ENCODE measurements at regions not wholly inside any gene's neighbourhood (a gene's known extent, or its start where the extent isn't known, plus 50 kb on each side); places are given as distances from the start of the nearest gene placed in this dataset.

DNA sequence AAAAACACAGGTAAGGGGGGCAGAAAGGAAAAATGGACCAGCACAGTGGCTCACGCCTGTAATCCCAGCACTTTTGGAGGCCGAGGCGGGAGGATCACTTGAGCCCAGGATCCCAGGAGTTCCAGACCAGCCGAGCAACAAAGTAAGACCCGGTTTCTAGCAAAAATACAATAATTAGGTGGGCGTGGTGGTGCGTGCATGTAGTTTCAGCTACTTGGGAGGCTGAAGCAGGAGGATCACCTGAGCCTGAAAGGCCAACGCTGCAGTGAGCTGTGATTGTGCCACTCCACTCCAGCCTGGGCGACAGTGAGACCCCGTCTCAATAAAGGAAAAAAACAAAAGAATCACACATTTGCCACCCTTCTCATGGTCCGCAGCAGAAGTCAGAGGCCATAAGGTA, 519.4 kb downstream of the BRD1 start:
- DNase-seq = no peak

DNA sequence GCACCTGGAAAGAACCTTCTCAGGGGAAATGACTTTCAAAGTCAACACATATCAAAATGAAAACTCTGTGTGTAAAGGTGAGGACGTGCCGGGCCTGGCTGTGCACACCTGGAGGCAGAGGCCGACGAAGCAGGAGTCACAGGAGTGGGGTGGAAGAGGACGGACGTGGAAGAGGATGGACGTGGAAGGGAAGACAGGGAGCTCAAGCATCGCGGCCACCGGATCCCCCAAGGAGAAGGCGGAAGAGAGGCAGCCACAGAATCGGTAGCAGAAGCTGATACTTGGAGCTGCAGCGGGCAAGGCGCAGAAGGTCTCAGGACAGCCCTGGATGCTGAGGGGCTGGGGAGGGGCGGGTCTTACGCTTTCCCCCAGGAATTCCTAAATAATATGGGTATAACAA, 519.8 kb downstream of the BRD1 start:
- DNase-seq = no peak

DNA sequence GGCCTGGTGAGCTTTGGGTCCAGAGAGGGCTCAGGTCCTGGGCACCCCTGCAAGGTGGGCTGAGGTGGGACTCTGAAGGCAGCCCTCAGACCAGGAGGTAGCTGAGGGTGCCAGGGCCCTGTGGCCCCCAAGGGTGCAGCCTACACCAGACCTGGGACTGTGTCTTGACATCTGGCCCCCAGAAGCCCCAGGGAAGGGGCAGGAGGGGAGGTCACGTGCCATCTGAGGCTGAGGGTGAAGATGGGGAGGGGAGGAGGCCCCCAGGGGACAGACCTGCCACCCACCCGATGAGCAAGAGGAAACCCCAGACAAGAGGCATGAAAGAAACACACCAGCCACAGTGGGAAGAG, 520.2 kb downstream of the BRD1 start:
- no peak for DNase-seq

DNA sequence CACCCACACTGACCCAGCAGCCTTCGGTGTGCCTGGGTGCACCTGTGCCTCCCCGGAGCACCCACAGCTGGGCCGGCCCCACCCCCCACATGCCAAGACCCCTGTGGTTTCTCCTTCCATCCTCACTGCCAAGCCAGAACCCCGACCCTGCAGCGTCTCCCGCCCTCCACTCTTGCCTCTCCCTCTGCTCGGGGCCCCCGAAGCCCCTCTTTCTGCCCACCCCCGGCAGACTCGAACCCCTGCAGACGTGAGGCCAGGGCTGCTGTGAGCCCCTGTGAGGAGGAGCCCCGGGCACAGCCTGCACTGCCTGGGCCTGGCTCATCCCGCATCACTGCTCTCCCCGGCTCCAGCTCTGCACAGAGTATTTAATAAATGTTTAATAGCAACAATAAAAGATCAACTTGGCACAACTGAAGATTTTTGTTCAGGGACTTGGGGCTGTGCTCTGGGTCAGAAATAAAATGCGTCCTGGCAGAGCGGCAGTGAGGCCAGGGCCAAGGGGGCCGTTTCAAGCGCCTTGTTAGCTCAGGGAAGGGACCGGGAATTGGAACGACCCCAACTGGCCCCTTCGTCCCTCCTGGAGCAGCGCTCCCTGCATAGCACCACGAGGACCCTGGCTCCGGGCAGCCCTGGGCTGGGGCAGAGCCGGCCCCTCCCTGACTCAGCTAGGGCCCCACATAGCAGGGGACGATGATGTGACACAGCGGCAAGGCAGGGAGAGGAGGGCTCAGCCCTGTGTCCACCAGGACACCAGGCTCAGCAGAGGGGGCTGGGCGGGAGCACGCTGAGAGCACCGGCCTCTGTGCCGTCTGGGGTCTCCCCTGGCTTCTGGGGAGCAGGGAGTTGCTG, 520.8 kb downstream of the BRD1 start:
- DNase-seq = no peak

DNA sequence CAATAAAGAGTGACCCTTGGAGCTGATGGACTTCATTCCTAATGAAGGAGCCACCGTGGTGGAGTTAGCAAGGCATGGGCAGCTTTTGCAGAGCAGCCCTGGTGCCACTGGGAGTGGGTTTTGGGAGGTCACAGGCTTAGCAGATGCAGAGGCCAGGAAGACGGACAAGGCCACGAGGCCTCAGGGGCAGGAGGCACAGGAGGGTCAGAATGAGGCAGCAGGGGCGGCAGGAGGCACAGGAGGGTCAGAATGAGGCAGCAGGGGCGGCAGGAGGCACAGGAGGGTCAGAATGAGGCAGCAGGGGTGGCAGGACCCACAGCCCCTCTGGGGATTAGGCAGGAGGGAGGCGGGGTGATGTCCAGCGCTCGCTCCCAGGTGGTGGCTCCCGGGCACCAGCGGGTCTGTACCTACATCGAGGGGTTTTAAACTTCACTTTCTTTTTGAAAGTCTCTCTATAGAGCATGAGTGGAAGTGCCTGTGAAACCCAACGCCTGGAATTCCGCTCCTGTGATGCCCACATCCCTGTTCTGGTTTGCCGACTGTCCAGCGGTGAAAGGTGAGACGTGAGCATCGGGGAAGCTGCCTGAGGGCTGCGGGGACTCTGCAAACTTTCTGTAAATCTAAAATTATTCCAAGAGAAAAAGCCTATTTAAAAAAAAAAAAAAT, 521.6 kb downstream of the BRD1 start:
- no peak for DNase-seq

DNA sequence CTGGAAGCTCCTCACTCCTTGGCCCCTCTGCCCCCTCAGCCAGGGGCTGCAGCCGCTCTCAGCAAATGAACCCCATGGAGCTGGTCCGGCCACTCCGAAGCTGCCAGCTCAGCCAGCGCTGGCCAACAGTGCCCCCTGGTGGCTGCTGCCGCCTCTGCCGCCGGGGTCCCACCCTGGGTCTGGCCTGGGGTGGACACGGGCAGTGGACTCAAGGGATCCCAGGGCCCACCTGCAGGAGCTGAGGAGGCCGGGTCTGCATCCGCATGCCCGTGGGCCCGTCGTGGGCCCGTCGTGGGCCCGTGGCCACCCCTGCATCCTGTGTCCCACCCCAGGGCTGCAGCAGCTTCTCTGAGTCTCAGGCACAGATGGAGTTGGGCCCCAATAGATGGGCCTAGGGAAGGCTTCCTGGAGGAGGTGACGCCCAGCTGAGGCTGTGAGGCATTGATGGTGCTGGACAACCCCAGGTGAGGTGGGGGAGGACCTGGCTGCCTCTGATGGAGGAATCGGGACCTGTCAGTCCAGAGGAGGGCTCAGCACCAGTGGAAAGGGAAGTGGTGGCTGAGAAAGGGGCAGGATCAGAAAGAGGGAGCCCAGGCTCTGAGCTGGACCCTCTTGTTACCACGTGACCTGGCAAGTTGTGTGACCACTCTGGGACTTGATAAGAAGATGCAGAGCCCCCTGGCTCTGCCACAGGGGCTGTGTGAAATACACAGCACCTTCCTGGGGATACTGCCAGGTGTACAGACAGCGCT, 522.3 kb downstream of the BRD1 start:
- DNase-seq = peak; percentile 77

DNA sequence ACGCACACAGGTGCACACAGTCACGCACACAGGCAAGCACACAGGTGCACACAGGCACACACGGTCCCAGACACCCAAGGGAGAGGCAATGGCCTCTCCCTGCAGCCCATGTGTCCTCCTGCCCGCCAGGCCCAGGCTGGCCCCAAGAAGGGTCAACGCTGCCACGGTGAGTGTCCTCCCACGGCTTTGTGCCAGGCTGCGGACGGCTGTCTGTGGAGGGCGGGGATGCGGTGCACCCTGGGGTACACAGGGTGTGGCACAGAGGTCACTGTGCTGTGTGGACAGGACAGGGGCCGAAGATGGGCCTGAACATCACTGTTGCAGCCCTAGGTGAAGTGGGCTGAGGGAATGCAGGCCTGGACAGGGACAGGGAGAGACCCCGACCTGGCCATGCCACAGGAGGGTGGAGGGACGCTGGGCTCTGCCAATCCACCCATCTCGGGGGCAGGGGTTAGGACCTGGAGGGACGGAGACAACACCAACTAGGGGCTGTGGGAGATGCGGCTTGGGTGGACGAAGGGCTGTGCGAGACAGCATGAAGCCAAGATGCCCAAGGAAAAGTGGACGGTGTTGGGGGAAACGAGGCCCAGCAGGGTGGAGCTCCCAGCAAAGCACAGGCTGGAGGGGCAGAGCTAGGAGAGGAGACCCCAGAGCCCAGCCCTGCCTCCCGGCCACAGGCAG, 523.8 kb downstream of the BRD1 start:
- DNase-seq = no peak

DNA sequence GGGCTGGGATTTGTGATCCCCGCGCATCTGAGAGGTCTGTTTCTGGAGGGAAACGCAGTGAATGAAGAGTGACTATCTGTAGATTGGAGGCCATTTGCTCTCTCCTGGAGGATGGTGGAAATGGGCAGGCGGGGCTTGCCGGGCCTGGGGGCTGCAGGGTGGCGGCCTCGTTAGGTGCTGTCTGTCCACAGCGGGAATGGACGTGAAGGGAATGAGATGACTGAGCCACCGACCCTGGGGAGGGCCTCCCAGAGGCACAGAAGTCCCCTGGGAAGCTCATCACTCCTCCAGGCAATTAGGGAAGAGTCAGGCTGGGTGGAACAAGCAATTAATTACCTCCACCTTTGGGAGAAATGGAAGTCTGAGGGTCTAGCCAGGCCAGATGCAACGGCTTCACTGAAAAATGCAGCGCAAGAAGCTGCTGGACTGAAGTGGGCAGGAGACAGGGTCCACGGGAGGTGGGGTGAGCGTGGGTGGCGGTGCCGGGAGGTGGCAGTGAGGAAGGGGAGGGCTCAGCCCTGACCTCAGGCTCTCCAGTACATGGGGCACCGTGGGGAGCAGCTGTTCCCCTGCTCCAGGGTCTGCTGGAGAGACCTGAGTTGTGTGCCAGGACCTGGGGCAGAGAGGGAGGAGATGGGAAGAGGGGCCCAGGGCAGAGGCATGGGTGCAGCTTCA, 524.5 kb downstream of the BRD1 start:
- no peak for DNase-seq

DNA sequence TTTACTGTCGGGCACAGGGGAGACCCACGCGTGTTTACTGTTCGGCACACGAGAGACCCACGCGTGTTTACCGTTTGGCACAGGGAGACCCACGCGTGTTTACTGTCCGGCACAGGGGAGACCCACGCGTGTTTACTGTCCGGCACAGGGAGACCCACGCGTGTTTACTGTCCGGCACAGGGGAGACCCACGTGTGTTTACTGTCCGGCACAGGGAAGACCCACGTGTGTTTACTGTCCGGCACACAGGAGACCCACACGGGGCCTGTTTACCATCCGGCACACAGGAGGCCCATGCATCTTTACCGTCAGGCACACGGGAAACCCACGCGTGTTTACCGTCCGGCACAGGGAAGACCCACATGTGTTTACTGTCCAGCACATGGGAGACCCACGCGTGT, 525.1 kb downstream of the BRD1 start:
- DNase-seq = no peak

DNA sequence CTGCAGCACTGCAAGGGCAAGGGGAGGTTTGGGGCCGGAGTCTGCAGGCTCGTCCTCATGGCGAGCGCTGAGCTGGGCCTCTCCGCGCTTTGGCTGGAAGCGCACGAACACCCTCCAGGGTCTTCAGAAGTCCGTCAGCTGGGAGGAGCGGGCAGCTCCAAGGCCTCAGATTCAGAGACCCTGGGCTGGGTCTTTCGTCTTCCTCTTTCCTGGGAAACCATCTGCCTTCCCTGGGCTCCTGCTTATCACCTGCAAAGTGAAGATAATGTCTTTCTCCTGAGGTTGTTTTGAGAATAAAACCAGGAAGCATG, 525.6 kb downstream of the BRD1 start:
- DNase-seq = no peak

DNA sequence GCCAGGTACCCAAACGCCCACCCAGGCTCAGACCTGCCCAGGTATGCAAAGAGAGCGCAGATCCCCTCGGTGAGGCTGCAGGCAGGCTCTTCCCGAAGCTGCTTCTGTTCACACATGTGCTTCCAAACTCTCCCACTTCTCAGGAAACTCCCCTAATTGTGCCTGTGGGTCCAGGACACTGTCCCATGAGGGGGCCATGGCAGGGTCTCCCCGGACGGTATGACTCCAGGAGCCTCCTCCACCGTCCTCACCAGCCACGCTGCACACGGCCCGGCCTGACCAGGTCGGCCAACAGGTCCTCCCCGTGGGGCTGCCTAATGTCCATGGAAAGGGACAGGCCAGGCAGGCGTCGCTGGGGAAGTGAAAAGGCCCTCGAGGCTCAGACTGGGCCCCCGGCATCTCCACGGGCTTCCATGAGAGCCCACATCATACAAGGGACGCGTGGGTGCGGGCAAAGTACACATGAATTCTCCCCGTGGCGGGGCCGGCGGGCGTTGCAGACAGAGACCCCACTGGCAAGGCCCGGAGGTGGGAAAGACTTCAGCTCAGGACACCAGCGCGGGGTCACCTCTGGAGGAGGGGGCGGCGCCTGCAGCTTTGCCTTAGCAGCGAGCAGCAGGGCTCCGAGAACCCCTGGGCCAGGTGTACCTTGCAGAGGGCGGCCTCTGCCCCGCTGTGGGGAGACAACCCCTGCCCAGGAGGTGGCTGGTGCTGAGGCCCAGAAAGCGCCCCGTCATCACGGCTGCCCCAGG, 526.1 kb downstream of the BRD1 start:
- no peak for DNase-seq

DNA sequence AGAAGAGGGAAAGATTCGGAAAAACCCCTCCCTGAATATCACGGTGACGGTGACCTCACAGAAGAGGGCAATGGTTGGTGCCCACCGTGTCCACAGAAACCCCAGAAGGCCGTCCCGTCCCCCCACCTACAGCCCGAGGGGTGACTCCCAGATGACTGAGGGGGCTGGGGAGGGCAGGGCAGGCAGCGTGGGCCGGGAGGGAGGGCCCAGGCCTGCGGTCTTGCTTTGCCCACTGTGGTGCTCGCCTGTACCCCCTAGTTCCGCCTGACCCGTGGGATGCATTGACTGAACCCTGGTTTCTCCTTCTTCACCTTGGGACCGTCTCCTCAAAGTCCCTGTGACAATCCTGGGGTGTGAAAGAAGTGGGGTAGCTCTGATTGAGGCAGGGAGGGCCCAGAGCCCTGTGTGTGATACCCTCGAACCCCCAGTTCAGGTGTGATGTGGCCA, 526.7 kb downstream of the BRD1 start:
- DNase-seq = no peak

DNA sequence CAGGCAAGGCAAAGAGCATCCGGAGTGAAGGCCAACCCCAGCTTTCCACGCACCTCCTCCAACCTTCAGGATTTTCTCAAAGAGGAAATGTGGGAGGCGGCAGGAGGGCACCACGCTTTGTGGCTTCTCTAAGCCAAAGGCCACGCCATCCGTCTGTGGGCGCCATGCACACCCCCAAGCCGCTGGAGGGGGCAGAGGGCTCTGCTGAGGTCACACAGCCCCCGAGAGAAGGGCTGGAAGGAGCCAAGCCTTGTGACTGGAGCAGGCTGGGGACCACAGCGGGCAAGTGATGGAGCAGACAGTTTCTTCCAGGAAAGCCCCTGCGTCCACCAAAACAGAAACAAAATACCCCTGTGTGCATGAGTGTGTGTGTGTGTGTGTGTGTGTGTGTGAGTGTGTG, 527.4 kb downstream of the BRD1 start:
- DNase-seq = no peak

DNA sequence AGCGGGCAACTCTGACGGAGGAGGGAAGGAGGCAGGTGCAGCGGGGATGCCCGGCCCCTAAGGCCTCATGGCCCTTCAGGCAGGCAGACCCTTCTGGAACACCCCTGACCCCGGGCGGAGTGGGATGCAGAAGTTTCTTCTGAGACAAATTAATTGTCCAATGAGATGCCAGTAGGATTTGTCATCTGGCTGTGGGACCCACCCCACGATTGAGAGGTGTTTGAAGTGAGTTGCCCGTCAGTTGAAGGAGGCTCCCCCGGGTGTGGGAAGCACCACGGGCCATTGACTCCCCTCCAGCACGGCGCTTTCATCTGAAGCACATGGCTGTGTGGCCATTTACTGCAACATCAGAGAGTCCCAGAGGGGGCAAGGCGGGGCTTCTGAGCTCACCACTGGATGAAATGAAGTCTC, 527.8 kb downstream of the BRD1 start:
- DNase-seq = no peak

DNA sequence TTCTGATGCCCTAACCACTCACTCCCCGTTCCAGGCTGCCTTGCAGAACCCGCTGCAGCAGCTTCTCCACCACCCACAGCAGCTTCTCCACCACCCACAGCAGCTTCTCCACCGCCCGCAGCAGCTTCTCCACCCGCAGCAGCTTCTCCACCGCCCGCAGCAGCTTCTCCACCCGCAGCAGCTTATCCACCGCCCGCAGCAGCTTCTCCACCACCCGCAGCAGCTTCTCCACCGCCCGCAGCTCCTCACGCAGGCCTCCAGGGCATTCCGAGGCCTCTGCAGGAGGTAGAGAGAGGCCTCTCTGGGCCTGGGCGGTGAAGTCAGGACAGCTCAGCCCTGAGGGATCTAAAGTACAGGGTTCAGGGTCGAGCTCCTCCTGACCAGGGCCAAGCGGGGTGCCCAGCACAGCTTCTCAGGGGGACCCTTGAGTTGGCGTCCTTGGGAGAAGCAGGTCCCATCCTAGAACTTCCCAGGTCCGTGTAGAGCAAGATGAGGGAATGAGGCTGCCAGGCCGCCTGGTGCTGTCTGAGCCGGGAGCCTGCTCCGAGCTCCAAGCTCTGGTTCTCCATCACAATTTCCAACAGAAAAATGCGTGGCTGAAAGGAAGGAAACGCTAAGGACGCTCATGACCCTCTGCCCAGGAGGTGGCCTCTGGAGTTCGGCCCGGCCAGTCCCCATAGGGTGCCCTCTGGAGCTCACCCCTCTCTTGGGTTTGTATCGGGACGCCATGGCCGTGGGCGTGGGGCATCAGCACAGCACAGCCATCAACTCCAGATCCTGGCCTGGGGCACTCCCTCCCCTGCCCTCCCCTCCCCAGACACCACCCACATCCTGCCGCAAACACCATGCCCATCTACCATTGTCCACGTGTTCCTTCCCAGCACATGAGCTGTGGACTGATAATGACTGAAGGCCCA, 528.6 kb downstream of the BRD1 start:
- no peak for DNase-seq

DNA sequence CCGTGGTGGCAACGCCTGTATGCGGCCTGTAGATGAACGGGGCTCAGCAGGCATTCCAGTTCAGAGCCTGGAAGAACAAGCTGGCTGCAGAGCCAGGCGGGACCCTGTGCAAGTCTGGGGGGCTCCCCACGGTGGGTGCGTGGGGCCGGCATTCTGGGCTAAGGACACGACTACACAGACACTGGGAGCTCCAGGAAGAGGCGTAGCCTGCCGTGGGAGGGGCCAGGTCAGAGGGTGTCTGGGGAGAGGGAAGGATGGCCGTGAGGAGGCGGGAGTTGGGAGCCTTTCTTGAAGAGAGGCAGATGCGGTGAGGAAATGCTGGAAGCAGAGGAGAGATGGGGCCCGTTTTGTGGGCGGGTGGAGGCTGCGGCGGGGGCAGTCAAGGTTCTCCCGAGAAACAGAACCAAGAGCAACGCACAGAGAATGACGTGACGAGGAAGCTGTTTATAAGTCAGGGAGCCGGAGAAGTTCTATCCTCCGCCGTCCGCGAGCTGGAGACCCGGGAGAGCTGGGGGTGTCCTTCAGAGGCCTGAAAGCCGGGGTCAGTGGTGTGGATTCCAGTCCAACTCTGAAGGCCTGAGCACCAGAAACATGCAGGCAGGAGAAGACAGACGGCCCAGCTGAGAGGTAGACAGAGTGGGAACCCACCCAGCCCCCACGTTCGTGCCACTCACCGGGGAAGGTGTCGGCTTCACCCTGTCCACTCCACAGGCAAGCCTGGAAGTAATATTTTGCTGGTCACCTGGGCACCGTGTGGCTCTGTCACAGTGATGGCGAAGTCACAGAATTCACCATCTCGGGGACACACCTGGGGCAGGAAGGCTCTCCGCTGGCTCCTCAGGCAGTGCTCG, 529.6 kb downstream of the BRD1 start:
- no peak for DNase-seq

DNA sequence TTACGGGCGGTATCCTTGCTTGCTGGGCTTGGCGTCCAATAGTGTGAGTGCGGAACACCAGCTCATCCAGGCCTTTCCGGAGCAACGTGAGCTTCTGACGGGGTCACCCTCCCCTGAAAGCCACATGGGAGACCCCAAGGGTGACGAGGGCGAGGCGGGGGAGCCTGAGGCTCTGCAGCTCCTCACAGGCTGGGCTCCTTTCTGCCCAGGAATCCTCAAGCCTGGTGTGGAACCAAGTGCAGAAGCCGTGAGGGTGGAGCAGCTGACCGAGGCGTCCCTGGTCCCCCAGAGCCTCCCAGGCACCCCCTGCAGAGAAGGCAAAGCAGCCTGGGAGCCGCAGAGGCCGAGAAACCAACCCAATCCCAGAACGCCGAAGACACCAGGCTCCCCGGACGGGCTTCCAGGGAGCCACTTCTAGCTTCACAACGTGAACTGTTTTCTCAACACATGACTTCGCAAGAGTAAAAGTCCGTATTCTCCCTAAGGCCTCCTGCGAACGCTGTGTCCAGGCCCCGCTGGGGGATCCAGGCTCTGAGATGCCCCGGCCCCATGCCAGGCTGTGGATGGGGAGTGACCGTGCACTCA, 530.3 kb downstream of the BRD1 start:
- DNase-seq = no peak

DNA sequence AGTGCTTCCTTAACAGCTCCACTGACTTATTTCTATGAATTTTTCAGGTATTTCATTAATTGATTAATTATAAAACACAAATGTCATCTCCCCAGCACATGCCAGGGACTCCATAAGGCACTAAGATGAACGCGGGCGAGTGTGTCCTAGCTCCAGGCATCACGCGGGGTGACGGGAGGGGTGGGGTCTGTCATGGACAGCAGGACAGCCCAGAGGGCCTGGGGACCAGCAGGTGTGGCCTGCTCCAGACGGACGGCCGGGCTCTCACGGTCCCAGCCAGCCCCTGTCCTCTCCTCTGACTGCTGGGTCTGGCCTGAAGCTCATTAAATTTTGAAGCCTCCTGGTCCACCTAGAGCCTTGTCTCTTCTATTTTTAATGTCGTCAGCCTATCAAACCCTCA, 531.1 kb downstream of the BRD1 start:
- DNase-seq = no peak

DNA sequence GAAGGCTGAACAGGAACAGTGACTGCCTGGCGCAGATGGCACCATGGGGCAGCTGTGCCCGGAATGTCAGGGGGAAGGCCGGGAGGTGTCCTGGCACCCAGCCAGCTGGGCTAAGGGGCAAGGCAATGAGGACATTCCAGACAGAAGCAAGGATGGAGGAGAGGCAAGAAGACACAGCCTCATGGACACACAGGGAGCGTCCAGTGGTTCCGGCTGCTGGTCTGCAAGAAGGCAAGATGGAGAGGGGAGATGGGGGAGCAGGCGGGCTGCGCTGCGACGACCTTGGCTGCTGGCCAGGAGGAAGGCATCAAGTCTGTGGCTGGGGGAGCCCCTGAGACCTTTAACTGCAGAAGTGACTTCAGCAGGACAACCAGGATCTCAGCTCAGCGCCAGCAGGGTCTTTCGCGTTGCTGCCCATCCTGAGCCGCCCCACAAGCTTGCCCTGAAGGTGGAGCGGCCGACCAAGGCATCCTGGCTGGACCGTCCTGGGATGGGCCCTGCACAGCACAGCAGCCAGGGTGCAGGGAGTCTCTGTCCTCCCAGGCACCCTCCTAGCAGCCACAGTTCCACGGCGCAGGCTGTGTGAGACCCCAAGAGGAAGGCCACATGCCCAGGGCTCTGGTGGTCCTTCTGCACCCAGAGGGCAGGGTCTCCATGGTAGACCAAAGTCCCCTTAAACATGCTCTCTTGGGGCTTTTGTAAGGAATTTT, 531.7 kb downstream of the BRD1 start:
- no peak for DNase-seq
